GM21737 (cell line): ENCODE measurements at regions not wholly inside any gene's neighbourhood (a gene's known extent, or its start where the extent isn't known, plus 50 kb on each side); places are given as distances from the start of the nearest gene placed in this dataset.

Source experiments
- ATAC-seq: cut with Tn5 transposase; IDR thresholded peaks from one replicate; pipeline ENCODE4 v1.9.1; 2021; ENCODE audit warnings: mild to moderate bottlenecking, moderate library complexity; ENCODE audit not compliant: unreplicated experiment

DNA sequence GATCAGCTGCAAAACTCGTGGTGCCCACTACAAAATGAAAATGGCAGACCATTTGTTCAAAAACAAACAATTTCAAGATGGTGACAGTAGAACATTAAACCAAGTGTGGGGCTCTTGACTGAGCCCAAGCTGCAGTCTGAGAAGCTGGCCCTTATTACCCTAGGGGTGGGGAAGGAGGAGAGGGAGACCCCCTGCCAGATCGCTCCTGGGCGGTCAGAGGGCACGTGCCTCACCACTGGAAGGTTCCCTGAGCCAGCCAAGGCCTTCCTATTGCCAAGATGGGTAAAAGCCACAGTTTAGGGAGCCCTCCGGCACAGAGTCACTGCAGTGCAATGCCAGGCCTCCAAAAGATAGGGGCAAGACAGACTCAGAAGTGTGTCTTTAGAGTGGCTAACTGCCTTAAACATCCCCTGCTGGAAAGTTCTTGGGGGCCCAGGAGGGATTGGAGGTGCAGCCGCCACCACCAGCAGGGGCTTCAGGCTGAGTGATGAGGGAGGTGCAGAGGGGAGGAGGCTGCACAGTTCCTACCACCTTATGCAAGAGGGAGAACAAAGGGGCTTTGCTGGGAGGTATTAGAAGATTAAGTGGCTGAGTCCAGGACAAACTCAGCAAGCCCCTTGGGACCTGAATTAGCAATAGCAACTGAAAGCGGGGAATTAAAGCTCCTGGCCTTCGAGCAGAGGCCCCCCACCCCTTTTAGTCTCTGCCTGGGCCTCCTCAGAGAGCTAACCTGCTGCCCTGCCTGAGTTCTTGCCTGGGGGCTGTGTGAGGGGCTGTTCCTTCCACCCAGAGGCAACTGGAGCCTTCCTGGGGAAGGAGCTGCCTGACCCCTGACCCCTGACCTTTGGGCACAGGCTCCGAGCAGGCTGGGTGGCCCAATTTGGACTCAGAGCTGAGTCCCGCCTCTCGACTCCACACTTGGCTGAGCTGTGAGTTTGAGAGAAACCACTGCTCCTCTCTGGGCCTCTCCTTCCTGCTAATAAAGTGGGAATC lies 88.4 kb downstream of the VEGFA start:
- ATAC-seq = no peak

DNA sequence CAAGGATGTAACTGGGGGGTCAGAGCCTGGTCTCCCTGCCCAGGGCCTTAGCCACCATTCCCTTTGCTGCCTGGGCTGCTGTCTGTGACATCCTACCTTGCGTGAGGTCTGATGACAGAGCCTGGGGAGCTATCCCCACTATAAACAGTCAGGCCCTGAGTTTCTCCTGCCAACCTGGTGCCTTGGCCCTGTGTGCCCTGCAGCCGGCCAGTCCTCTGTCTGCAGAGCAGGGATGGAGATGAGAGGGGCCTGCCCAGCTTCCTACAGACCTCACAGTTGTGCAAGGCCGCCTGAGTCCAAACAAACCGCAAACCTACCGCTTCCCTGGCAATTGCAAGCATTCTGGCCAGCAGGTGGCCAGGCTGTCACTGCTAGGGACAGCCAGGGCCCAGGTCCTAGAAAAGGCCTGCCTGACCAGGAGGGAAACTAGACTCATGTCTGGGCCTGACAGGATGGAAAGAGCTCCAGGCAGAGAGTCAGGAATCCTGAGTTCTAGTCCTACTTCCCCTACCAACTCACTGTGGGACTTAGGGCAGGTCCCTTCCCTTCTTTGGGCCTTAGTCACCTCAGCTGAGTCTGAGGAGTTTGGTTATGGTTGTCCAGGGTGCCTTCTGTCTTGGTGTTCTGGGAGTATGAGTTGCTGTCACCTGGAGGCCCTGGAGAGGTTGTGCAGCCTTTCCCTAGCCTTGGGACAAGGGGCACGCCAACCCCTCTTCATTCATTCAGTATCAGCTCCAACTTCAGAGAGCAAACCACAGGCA lies 86.2 kb downstream of the VEGFA start:
- ATAC-seq = no peak

DNA sequence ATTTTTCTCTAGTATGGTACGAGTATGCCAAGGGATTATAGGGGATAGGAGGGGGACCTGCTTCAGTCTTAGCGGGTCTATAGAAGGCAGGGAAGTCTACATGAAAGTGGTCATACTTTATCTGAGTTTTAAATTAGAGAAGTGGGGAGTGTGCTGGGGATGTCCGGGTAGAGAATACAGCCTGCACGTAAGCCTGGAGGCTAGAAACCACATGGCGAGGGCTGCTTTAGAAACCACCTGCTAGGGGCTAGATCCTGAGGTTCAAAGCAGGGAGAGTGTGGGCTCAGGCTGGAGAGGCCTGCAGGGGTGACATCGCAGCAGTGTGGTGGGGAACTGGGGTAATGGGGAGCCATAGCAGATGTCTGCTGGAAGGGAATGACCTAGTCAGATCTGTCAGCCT lies 85.2 kb downstream of the VEGFA start:
- no peak for ATAC-seq

- no peak for ATAC-seq
These were observed 83.1 kb downstream of the VEGFA start for GRCh38 chr6:43853066-43853650.

DNA sequence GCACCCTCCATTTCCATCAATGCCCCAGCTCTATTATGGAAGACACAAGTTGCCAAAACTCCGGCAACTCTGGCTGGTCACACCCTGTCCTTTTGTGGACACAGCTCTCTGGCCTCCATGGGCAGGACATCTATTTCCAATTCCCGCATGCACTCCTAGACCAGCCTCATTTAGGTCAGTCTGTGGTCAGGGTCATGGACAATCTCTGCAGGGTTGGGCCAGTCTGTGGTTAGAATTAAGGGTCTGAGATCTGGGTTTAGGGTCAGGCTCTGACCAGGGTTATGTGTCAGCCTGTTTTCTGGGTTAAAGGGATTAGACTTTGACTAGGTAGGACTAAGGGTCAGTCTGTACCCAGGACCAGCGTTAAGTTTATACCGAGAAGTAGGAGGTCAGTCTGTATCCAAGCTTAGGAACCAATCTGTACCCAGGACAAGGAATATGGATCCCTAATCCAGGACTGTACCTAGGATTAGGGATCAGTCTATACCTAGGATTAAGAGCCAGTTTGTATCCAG lies 82.4 kb downstream of the VEGFA start:
- ATAC-seq = no peak

DNA sequence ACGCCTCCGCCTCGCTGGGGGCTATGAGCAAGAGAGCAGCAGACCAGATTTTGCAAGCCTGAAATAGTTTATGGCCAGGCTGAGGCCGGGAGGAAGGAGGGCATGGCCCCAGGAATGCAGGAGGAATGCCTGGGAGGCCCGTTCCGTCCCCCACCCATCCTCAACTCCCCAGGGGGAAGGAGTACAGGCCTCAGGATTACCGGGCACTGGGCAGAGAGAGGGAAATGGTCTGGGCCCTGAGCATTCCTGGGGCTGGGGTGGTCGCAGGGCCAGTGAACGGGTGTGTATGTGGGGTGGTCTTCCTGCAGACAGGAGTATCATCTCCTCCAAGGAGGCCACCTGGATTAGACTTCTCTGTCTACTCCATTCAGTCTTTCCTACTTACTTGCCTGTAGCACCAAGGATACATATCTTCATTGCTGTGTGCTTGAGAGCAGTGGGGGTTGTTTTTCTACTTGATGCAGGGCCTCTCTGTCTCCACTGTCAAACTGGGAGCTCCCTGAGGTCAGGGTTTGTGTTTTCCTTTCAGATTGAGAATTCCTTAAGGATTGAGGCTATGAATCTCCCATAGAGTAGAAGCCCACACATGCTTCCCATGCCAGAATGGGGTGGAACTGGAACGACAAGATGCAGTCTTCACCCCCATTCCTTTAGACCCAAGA lies 81.3 kb downstream of the VEGFA start:
- no peak for ATAC-seq

- ATAC-seq = no peak
These were observed 80.5 kb downstream of the VEGFA start for GRCh38 chr6:43850314-43851203.

- ATAC-seq = no peak
These were observed 79.8 kb downstream of the VEGFA start for GRCh38 chr6:43849844-43850243.

- ATAC-seq = no peak
These were observed 78.8 kb downstream of the VEGFA start for GRCh38 chr6:43848671-43849391.

- no peak for ATAC-seq
These were observed 78.0 kb downstream of the VEGFA start for GRCh38 chr6:43847741-43848630.

GRCh38 chr6:43846556-43846955 lies 76.5 kb downstream of the VEGFA start:
- no peak for ATAC-seq

DNA sequence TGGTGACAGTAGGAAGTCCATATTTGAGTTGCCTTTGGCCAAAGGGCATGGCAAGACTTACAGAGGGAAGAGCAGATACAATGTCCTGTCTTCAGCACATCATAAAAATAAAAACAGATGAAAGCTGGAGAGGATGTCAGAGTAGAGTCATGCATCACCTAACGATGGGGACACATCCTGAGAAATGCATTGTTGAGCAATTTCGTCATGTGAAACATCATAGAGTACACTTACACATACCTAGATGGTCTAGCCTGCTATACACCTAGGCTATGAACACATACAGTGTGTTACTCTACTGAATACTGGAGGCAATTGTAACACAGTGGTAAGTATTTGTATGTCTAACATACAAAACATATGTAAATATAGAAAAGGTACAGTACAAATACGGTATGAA lies 75.6 kb downstream of the VEGFA start:
- no peak for ATAC-seq

GRCh38 chr6:43843669-43844171 lies 73.7 kb downstream of the VEGFA start:
- no peak for ATAC-seq

DNA sequence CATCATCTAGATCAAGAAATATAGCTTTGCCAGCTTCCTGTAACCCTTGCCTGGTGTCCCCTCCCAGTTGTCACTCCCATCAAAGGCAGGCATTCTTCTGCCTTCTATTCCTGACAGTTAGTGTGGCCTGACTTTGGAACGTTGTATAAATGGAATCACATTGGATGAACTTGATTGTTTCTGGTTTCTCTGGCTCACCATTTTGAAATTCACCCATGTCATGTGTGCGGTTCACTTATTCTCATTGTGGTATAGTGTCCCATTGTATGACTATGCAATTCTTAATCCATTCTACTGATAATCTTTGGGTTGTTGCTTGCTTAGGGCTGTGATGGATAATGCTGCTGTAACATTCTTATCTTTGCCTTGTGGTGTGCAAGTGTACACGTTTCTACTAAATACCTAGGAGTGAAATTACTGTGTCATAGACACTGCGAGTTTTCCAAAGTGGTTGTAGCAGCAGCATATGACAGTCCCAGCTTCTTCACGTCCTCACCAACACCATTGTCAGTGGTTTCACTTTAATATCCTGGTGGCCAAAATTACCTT lies 73.2 kb downstream of the VEGFA start:
- no peak for ATAC-seq

GRCh38 chr6:43842231-43842794 lies 72.3 kb downstream of the VEGFA start:
- ATAC-seq = no peak

GRCh38 chr6:43840490-43841218 lies 70.6 kb downstream of the VEGFA start:
- ATAC-seq = no peak
